Rectal smooth muscle tissue (tissue), 1 donor: ENCODE measurements at regions not wholly inside any gene's neighbourhood (a gene's known extent, or its start where the extent isn't known, plus 50 kb on each side); places are given as distances from the start of the nearest gene placed in this dataset.

Source experiments
- H3K27ac ChIP-seq: one replicate; pipeline ENCODE4 v1.7.0; 2013; ENCODE audit warnings: low read depth, low read length, inconsistent platforms
- H3K27me3 ChIP-seq: one replicate; pipeline ENCODE4 v1.7.0; 2013; ENCODE audit warnings: low read length; ENCODE audit not compliant: control insufficient read depth, insufficient read depth
- H3K36me3 ChIP-seq: one replicate; pipeline ENCODE4 v1.7.0; 2013; ENCODE audit warnings: low read length; ENCODE audit not compliant: control insufficient read depth, insufficient read depth
- H3K4me1 ChIP-seq: one replicate; pipeline ENCODE4 v1.7.0; 2013; ENCODE audit warnings: low read length; ENCODE audit not compliant: control insufficient read depth, insufficient read depth
- H3K4me3 ChIP-seq: one replicate; pipeline ENCODE4 v1.7.0; 2013; ENCODE audit warnings: low read length
- H3K9ac ChIP-seq: one replicate; pipeline ENCODE4 v1.7.0; 2013; ENCODE audit warnings: low read length

DNA sequence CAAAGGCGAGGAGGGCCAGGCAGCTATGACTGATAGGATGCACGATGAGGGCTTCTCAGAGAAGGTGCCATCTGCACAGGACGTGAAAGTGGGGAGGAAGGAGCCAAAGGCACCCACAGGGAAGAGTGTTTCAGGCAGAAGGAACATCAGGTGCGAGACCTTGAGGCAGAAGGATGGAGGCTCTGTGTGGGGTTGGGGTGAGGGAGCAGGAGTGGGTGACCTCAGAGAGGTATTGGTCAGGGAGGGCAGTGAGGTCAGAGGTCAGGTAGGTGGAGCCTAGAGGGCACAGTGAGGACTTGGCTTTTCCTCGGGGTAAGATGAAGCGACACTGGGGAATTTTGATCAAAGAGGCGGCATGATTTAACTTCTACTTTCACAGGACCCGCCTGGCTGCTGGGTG lies 64.7 kb upstream of the XPA start:
- no peak overlapping the region for H3K27ac ChIP-seq
- H3K4me1 ChIP-seq, result no peaks in the 10 kb centered on the region
- H3K36me3 ChIP-seq, result no peaks in the 10 kb centered on the region
- H3K9ac ChIP-seq, result no peak overlapping the region
- H3K27me3 ChIP-seq, result peaks cover 3% of the 10 kb centered on the region
- H3K4me3 ChIP-seq, result no peak overlapping the region

DNA sequence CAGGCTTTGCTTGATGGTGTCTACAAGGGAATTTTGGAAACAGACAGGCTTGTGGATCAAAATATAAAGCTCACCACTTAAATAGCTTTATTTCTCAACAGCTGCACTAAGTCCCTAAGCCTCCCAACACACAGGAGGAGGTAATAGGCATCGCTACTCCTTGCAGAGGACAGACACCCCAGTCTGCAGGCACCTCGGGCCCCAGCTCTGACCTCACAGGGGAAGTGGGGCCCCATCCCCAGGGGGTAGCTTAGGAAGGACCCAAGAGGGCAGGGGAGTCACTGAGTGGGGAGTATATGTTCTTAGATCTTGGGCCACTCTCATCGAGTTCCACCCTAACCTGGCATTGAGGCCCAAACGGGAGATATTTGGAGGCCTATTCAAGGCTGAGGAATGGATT lies 66.7 kb upstream of the XPA start:
- Histone ChIP-seq H3K27ac (no peak overlapping the region), H3K27me3 (peaks cover 3% of the 10 kb centered on the region), H3K4me3 (no peak overlapping the region), H3K9ac (no peak overlapping the region), H3K36me3 (no peaks in the 10 kb centered on the region), H3K4me1 (no peaks in the 10 kb centered on the region)

DNA sequence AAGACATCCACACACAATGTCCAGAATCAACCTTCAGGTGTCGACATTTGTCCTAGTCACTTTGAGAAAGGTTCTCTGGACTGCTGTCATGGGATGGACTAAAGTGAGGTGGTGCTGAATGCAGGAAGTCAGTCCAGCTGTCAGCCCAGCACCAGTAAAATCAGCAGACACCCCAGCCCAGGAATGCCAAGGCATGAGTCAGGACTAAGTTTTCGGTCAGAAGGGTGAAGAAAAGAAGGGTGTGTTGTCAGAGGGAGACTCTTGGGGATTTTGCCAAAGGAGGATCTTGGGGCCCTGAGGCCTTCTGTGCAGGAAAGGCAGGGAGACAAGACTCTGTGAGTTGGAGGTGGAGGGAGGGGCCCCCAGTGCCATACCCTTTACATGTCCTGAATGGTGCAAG lies 69.0 kb upstream of the XPA start:
- Histone ChIP-seq H3K27me3 (peaks cover 3% of the 10 kb centered on the region), H3K36me3 (no peaks in the 10 kb centered on the region), H3K27ac (no peak overlapping the region)

DNA sequence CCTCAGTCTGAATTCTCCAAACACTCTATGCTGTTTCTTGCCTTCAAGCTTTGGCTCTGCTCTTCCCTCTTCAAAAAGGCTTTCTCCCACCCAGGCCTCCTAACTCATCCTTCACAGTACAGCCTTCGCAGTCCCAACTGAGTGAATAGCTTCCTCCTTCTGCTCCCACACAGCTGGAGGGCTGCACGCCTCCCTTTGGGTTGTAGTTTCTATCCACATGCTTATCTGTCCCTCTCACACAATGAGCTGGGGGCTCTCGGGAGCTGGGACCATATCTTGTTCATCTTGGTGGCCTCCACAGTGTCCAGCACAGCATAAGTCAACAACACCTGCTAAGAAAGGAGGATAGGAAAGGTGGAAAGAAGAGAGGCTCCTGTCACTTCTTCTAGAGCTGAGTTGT lies 69.5 kb upstream of the XPA start:
- H3K4me1 ChIP-seq, result no peaks in the 10 kb centered on the region
- no peaks in the 10 kb centered on the region for H3K36me3 ChIP-seq
- no peaks in the 10 kb centered on the region for H3K27me3 ChIP-seq
- H3K27ac ChIP-seq, result no peak overlapping the region
- H3K9ac ChIP-seq, result no peak overlapping the region
- H3K4me3 ChIP-seq, result no peak overlapping the region

More for the DNA sequence above, 69.0 kb upstream of the XPA start:
- Histone ChIP-seq H3K9ac (no peak overlapping the region), H3K4me1 (no peaks in the 10 kb centered on the region), H3K4me3 (no peak overlapping the region)

DNA sequence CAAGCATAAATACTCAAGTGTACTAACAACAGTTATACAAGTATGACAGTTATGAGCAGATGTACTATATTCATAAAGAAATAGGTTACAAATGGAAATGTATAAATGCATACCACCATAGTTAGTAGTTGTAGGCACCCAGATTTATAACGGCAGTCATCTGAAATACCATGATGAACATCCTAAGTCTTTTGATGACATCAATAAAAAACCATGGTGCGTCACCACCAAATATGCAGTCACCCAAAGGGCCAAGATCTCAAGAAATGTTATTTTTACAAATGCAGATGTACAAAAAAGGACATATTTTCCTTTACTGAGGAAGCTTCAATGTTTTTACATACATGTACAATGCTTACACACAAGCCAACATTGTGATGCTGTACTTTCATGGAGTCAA lies 70.8 kb upstream of the XPA start:
- Histone ChIP-seq H3K9ac (no peak overlapping the region), H3K4me3 (no peak overlapping the region), H3K27ac (no peak overlapping the region), H3K4me1 (no peaks in the 10 kb centered on the region), H3K27me3 (no peaks in the 10 kb centered on the region), H3K36me3 (no peaks in the 10 kb centered on the region)

DNA sequence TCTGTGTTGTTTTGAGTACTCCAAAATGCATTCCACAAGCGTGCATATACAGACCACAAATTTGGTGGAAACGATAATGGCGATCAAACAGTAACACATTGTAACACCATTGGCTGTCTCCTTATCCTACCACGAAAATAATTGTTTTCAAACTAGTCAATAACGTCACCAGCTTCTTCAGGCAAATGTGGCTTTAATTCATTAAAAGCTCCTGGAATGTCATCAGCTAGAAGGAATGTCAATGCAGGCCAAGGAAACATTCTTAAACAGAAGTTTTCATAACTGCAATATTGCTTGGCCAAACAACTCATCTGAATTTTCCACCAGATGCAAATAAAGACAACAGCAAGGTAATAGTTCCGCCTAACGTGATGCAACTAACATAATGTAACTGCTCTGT lies 71.6 kb upstream of the XPA start:
- Histone ChIP-seq H3K27me3 (no peaks in the 10 kb centered on the region), H3K4me1 (no peaks in the 10 kb centered on the region), H3K4me3 (no peak overlapping the region), H3K27ac (no peak overlapping the region), H3K9ac (no peak overlapping the region), H3K36me3 (no peaks in the 10 kb centered on the region)

DNA sequence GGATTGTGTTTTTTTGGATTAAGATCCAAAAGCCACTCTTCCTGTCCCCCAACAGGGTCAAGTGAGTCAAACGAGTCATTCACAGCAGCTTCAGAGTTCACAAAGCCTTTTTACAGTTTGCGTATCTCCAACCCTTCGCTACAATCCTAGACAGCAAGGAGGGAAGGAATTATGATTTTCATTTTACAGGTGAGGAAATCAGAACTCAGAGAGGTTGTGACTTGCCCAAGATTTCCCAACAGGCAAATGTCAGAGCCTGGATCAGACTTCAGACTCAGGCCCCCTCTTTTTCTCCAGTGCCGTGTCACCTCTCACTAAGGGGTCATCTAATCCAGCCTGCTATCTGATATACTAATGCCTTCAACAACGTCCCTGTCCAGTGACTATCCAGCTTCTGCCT lies 72.1 kb upstream of the XPA start:
- no peak overlapping the region for H3K9ac ChIP-seq
- no peaks in the 10 kb centered on the region for H3K4me1 ChIP-seq
- no peaks in the 10 kb centered on the region for H3K36me3 ChIP-seq
- no peak overlapping the region for H3K4me3 ChIP-seq
- no peaks in the 10 kb centered on the region for H3K27me3 ChIP-seq
- no peak overlapping the region for H3K27ac ChIP-seq

DNA sequence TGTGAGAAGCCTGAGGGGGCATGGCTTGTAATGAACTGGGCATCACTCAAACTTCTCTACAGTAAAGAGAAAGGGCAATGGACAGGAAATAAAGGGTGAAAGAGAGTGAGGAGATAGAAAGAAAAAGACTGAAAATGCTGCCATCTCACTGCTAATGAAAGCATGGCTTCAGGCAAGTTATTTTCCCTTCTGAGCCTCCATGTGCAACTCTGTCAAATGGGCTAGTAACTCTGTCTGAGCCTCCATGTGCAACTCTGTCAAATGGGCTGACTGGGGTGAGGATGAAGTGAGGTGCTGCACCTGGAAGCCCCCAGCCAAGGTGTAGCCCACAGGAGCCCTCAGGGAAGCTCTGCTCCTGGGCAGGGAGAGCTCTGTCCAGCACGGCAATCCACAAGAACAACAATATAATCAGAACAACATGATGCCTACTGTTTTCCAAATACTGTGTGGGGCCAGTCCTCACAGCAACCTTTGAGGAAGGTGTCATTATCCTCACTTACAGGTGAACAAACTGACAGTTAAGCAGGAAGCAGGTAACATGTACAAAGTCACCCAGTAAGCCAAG lies 73.8 kb upstream of the XPA start:
- H3K27me3 ChIP-seq, result no peaks in the 10 kb centered on the region
- H3K27ac ChIP-seq, result no peak overlapping the region
- no peak overlapping the region for H3K4me3 ChIP-seq
- no peaks in the 10 kb centered on the region for H3K4me1 ChIP-seq
- H3K36me3 ChIP-seq, result no peaks in the 10 kb centered on the region
- H3K9ac ChIP-seq, result no peak overlapping the region

DNA sequence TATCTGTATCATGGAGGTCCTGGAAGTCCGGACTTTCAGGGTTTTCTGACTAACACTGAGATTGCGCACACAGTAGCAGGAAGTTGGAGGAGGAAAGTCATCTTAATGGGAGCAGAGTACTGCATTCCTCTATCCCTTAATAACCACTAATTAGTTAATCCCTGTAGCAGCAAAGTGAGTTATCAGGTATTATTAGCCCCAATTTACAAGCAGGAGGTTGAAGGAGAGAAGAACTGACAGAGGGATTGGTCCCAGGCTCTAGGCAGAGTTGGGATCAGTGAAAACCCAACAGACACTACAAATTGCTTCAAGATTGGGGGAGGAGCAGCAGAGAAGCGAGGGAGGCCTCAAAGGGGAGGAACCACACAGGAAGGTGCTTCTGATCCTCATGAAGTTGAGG lies 74.5 kb upstream of the XPA start:
- H3K27me3 ChIP-seq, result no peaks in the 10 kb centered on the region
- H3K36me3 ChIP-seq, result no peaks in the 10 kb centered on the region
- no peak overlapping the region for H3K4me3 ChIP-seq
- no peak overlapping the region for H3K9ac ChIP-seq
- H3K27ac ChIP-seq, result no peak overlapping the region
- no peaks in the 10 kb centered on the region for H3K4me1 ChIP-seq

DNA sequence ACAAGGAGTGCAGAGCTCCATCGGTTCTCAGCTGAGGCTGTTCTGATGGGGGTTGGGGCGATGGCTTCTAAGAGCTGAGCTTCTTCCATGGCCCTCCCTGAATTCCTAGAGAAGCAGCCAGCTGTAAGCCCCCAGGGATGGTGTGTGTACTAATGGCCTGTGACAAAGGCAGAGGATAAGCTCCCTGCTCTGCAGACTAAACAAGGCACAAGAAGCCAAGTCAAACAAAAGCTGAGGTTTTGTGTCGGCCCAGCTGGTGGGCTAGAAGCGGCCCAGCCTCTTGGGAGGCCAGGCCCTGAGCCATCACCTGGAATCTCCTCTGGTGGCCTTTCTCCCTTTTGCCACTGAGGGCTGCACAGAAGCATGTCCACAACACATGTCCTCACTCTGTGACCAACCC lies 75.0 kb upstream of the XPA start:
- Histone ChIP-seq H3K36me3 (no peaks in the 10 kb centered on the region), H3K27me3 (no peaks in the 10 kb centered on the region), H3K4me3 (no peak overlapping the region), H3K4me1 (no peaks in the 10 kb centered on the region), H3K9ac (no peak overlapping the region), H3K27ac (no peak overlapping the region)

DNA sequence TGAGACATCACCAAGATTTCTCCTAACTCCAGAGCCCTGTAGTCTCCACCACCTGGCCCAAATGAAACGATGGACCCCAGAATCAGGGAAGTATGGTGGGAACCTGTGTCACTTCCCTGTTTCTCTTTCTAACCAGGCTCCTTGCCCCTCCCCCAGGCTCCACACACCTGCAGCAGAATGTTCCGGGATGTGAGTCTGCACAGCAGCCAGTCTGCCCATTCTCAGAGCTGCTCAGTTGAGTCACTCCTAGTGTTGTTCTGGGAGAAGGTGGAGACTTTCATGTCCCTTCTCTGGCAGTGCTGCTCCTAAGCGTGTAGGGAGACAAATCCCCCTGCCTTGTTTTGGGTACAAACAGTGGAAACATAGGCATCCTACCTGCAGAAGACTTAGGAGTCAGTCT lies 76.0 kb upstream of the XPA start:
- H3K27ac ChIP-seq, result no peak overlapping the region
- H3K4me1 ChIP-seq, result no peaks in the 10 kb centered on the region
- H3K4me3 ChIP-seq, result no peak overlapping the region
- no peak overlapping the region for H3K9ac ChIP-seq
- no peaks in the 10 kb centered on the region for H3K27me3 ChIP-seq
- no peaks in the 10 kb centered on the region for H3K36me3 ChIP-seq

DNA sequence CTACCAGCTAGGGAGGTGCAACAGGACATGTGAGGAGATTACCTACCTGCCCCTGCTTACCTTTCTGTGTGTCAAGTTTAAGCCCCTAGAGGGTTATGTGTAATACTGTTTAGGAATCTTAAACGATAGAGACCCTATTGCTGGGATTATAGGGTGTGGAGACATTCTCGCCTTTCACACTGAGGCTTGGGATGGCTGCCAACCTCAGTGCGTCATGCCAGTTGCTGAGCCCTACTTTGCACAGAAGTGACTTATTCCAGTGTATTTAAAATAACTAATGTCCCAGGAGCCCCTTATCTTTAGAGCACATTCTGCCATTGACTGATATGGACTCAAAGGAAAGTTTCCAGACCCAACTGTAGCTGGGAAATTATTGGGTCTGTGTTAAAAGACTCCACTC lies 76.6 kb upstream of the XPA start:
- no peak overlapping the region for H3K9ac ChIP-seq
- H3K27me3 ChIP-seq, result no peaks in the 10 kb centered on the region
- H3K4me3 ChIP-seq, result no peak overlapping the region
- no peak overlapping the region for H3K27ac ChIP-seq
- H3K4me1 ChIP-seq, result no peaks in the 10 kb centered on the region
- no peaks in the 10 kb centered on the region for H3K36me3 ChIP-seq

DNA sequence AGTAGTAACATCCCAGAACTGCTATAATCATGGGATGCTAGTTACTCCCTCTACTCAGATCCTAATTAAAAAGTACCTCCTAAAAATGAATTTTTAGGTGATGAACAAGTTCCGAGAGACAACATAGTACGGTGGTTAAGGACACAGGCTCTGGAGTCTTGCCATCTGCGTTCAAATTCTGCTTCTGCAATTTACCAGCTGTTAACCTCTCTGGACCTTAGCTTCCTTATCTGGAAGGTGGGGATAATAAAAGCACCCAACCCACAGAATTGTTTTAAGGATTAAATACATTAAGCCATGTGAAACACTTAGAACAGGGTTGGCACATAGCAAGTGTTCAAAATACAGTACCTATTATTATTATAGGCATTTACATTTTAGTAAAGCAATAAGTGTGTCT lies 77.5 kb upstream of the XPA start:
- Histone ChIP-seq H3K36me3 (no peaks in the 10 kb centered on the region), H3K4me3 (no peak overlapping the region), H3K27me3 (no peaks in the 10 kb centered on the region)

More for the DNA sequence above, 77.5 kb upstream of the XPA start:
- no peak overlapping the region for H3K9ac ChIP-seq
- H3K27ac ChIP-seq, result no peak overlapping the region
- H3K4me1 ChIP-seq, result no peaks in the 10 kb centered on the region
